ENCODE measurements at regions not wholly inside any gene's neighbourhood (a gene's known extent, or its start where the extent isn't known, plus 50 kb on each side); places are given as distances from the start of the nearest gene placed in this dataset.
"Not testable (repeated sequence)": the region's sequence is repeated elsewhere in the genome, so short reads cannot be mapped to it uniquely, and the experiment has no call there.

- DNase-seq (ENCODE audit: low read depth), result not testable (repeated sequence)
Observed at GRCh38 chr7:150193866-150194265, 129.3 kb upstream of the LRRC61 start.

All from fibroblast of gingiva (primary cell).